Stimulated activated memory B cell treated with anti-CD40 and anti-IgM and Interleukin-4, amounts not matched to agents 10 μg/mL and 1 μg/mL and 100 μg/mL, for 72 hours (primary cell): ENCODE measurements at regions not wholly inside any gene's neighbourhood (a gene's known extent, or its start where the extent isn't known, plus 50 kb on each side); places are given as distances from the start of the nearest gene placed in this dataset.

Source experiments
- ATAC-seq: fragments of 150-1000 bp; cut with Tn5 transposase; 2 replicates; pipeline ENCODE4 v1.10.0; 2021
- H3K27ac Mint-ChIP-seq: one replicate; pipeline ENCODE4 v1.8.0; 2022; ENCODE audit warnings: mild to moderate bottlenecking, mixed read lengths
- H3K27me3 Mint-ChIP-seq: one replicate; pipeline ENCODE4 v1.8.0; 2022; ENCODE audit warnings: mixed read lengths
- H3K36me3 Mint-ChIP-seq: one replicate; pipeline ENCODE4 v1.8.0; 2022; ENCODE audit warnings: mixed read lengths
- H3K4me1 Mint-ChIP-seq: one replicate; pipeline ENCODE4 v1.8.0; 2022; ENCODE audit warnings: mixed read lengths
- H3K4me3 Mint-ChIP-seq: one replicate; pipeline ENCODE4 v1.8.0; 2022; ENCODE audit warnings: mild to moderate bottlenecking, moderate library complexity, mixed read lengths
- H3K9me3 Mint-ChIP-seq: one replicate; pipeline ENCODE4 v1.8.0; 2022; ENCODE audit warnings: mixed read lengths

- Mint-ChIP-seq H3K27ac (no peak overlapping the region), H3K9me3 (peaks cover 12% of the 10 kb centered on the region), H3K4me3 (no peak overlapping the region), H3K27me3 (no peaks in the 10 kb centered on the region), H3K4me1 (peaks cover 7% of the 10 kb centered on the region), H3K36me3 (peaks cover 10% of the 10 kb centered on the region)
- ATAC-seq, result no peak
Measured at GRCh38 chr10:92768104-92768503, 78.3 kb downstream of the HHEX start.

- no peak for ATAC-seq
- Mint-ChIP-seq H3K9me3 (peaks cover 4% of the 10 kb centered on the region), H3K27ac (no peak overlapping the region), H3K27me3 (no peaks in the 10 kb centered on the region), H3K4me1 (peaks cover 11% of the 10 kb centered on the region), H3K4me3 (no peak overlapping the region), H3K36me3 (no peaks in the 10 kb centered on the region)
Measured at GRCh38 chr10:92773776-92774175, 74.5 kb upstream of the EXOC6 start.

GRCh38 chr10:92778091-92778490 lies 70.2 kb upstream of the EXOC6 start:
- Mint-ChIP-seq H3K9me3 (no peaks in the 10 kb centered on the region), H3K4me3 (no peak overlapping the region), H3K36me3 (no peaks in the 10 kb centered on the region), H3K27ac (no peak overlapping the region), H3K4me1 (peaks cover 11% of the 10 kb centered on the region), H3K27me3 (no peaks in the 10 kb centered on the region)
- ATAC-seq, result no peak

GRCh38 chr10:92785118-92785517 lies 63.2 kb upstream of the EXOC6 start:
- H3K27ac Mint-ChIP-seq, result no peak overlapping the region
- H3K27me3 Mint-ChIP-seq, result no peaks in the 10 kb centered on the region
- H3K4me3 Mint-ChIP-seq, result no peak overlapping the region
- H3K9me3 Mint-ChIP-seq, result no peaks in the 10 kb centered on the region
- no peak for ATAC-seq
- H3K4me1 Mint-ChIP-seq, result peaks cover 25% of the 10 kb centered on the region
- no peaks in the 10 kb centered on the region for H3K36me3 Mint-ChIP-seq

GRCh38 chr10:92787557-92788152 lies 60.7 kb upstream of the EXOC6 start:
- ATAC-seq, result no peak
- no peaks in the 10 kb centered on the region for H3K27me3 Mint-ChIP-seq

GRCh38 chr10:92789067-92789466 lies 59.3 kb upstream of the EXOC6 start:
- Mint-ChIP-seq H3K36me3 (no peaks in the 10 kb centered on the region), H3K27me3 (no peaks in the 10 kb centered on the region), H3K4me3 (no peak overlapping the region), H3K4me1 (peaks cover 35% of the 10 kb centered on the region), H3K9me3 (no peaks in the 10 kb centered on the region), H3K27ac (peak overlapping the region; percentile 93)
- ATAC-seq, result peak; percentile 71

More at GRCh38 chr10:92787557-92788152, 60.7 kb upstream of the EXOC6 start:
- H3K27ac Mint-ChIP-seq, result peak overlapping the region; percentile 64
- no peaks in the 10 kb centered on the region for H3K9me3 Mint-ChIP-seq
- H3K36me3 Mint-ChIP-seq, result no peaks in the 10 kb centered on the region
- peaks cover 35% of the 10 kb centered on the region for H3K4me1 Mint-ChIP-seq
- H3K4me3 Mint-ChIP-seq, result no peak overlapping the region

- no peak overlapping the region for H3K4me3 Mint-ChIP-seq
- H3K27me3 Mint-ChIP-seq, result no peaks in the 10 kb centered on the region
- peaks cover 35% of the 10 kb centered on the region for H3K4me1 Mint-ChIP-seq
- H3K36me3 Mint-ChIP-seq, result no peaks in the 10 kb centered on the region
- no peaks in the 10 kb centered on the region for H3K9me3 Mint-ChIP-seq
- ATAC-seq, result no peak
- H3K27ac Mint-ChIP-seq, result peak overlapping the region; percentile 93
Measured at GRCh38 chr10:92789786-92790185, 58.5 kb upstream of the EXOC6 start.

GRCh38 chr10:92790440-92790839 lies 57.9 kb upstream of the EXOC6 start:
- no peaks in the 10 kb centered on the region for H3K36me3 Mint-ChIP-seq
- peak overlapping the region; percentile 59 for H3K4me3 Mint-ChIP-seq
- H3K27me3 Mint-ChIP-seq, result no peaks in the 10 kb centered on the region
- peak; percentile 55 for ATAC-seq
- peaks cover 35% of the 10 kb centered on the region for H3K4me1 Mint-ChIP-seq
- peaks cover under 1% of the 10 kb centered on the region for H3K9me3 Mint-ChIP-seq
- peak overlapping the region; percentile 93 for H3K27ac Mint-ChIP-seq

- ATAC-seq, result no peak
- H3K4me3 Mint-ChIP-seq, result no peak overlapping the region
- H3K27ac Mint-ChIP-seq, result no peak overlapping the region
- no peaks in the 10 kb centered on the region for H3K36me3 Mint-ChIP-seq
- peaks cover 31% of the 10 kb centered on the region for H3K4me1 Mint-ChIP-seq
- H3K27me3 Mint-ChIP-seq, result no peaks in the 10 kb centered on the region
- H3K9me3 Mint-ChIP-seq, result peaks cover 4% of the 10 kb centered on the region
Measured at GRCh38 chr10:92792661-92793060, 55.7 kb upstream of the EXOC6 start.
